H9 (cell line): ENCODE measurements at regions not wholly inside any gene's neighbourhood (a gene's known extent, or its start where the extent isn't known, plus 50 kb on each side); places are given as distances from the start of the nearest gene placed in this dataset.

Experiments
- DNase-seq: peaks from one replicate; pipeline ENCODE4 v3.0.0-alpha.2; 2017
- H2AFZ ChIP-seq: one replicate; pipeline ENCODE4 v1.6.1; 2013; ENCODE audit warnings: mild to moderate bottlenecking, low read length, control low read depth, moderate library complexity
- H2AK5ac ChIP-seq: 2 replicates; pipeline ENCODE4 v1.6.1; 2013; ENCODE audit warnings: low read length, control low read depth, mixed read lengths; ENCODE audit not compliant: insufficient read length
- H2BK120ac ChIP-seq: one replicate; pipeline ENCODE4 v1.6.1; 2013; ENCODE audit warnings: low read depth, mild to moderate bottlenecking, low read length, control low read depth, inconsistent platforms; ENCODE audit not compliant: poor library complexity, severe bottlenecking
- H2BK12ac ChIP-seq: 2 replicates; pipeline ENCODE4 v1.6.1; 2013; ENCODE audit warnings: low read length, control low read depth, mixed read lengths, low read depth; ENCODE audit not compliant: insufficient read length
- H2BK15ac ChIP-seq: 2 replicates; pipeline ENCODE4 v1.6.1; 2013; ENCODE audit warnings: low read depth, low read length, control low read depth
- H2BK20ac ChIP-seq: one replicate; pipeline ENCODE4 v1.6.1; 2013; ENCODE audit warnings: low read depth, mild to moderate bottlenecking, low read length, control low read depth, inconsistent platforms; ENCODE audit not compliant: poor library complexity, severe bottlenecking
- H2BK5ac ChIP-seq: 2 replicates; pipeline ENCODE4 v1.6.1; 2013; ENCODE audit warnings: low read length, control low read depth, mixed read lengths; ENCODE audit not compliant: insufficient read length
- H3K14ac ChIP-seq: 2 replicates; pipeline ENCODE4 v1.6.1; 2013; ENCODE audit warnings: low read length, control low read depth; ENCODE audit not compliant: insufficient read depth
- H3K18ac ChIP-seq: 2 replicates; pipeline ENCODE4 v1.6.1; 2013; ENCODE audit warnings: low read depth, mild to moderate bottlenecking, mixed read lengths, low read length, control low read depth; ENCODE audit not compliant: insufficient read length
- H3K23ac ChIP-seq: 2 replicates; pipeline ENCODE4 v1.6.1; 2013; ENCODE audit warnings: low read length, control low read depth, mixed read lengths, low read depth; ENCODE audit not compliant: insufficient read length
- H3K23me2 ChIP-seq: 2 replicates; pipeline ENCODE4 v1.6.1; 2013; ENCODE audit warnings: low read depth, mild to moderate bottlenecking, mixed read lengths, low read length, control low read depth; ENCODE audit not compliant: insufficient read length, poor library complexity, severe bottlenecking
- H3K27ac ChIP-seq: 2 replicates; pipeline ENCODE4 v1.5.1; 2013; ENCODE audit warnings: low read length, control low read depth, mixed read lengths, low read depth; ENCODE audit not compliant: insufficient read length
- H3K27me3 ChIP-seq: 2 replicates; pipeline ENCODE4 v1.6.1; 2013; ENCODE audit warnings: low read length, control low read depth, inconsistent platforms; ENCODE audit not compliant: insufficient read depth
- H3K4ac ChIP-seq: 2 replicates; pipeline ENCODE4 v1.6.1; 2013; ENCODE audit warnings: low read depth, mild to moderate bottlenecking, control low read depth, inconsistent platforms, low read length, moderate library complexity
- H3K4me1 ChIP-seq: 2 replicates; pipeline ENCODE4 v1.6.1; 2013; ENCODE audit warnings: low read length, control low read depth, inconsistent platforms; ENCODE audit not compliant: insufficient read depth
- H3K4me2 ChIP-seq: 2 replicates; pipeline ENCODE4 v1.6.1; 2013; ENCODE audit warnings: low read length, control low read depth, mixed read lengths; ENCODE audit not compliant: insufficient read length, insufficient read depth
- H3K56ac ChIP-seq: 2 replicates; pipeline ENCODE4 v1.6.1; 2013; ENCODE audit warnings: low read depth, mild to moderate bottlenecking, mixed read lengths, low read length, control low read depth; ENCODE audit not compliant: insufficient read length
- H3K79me1 ChIP-seq: 2 replicates; pipeline ENCODE4 v1.6.1; 2013; ENCODE audit warnings: low read depth, mild to moderate bottlenecking, moderate library complexity, low read length, control low read depth, inconsistent platforms; ENCODE audit not compliant: insufficient read depth, poor library complexity, severe bottlenecking
- H3K79me2 ChIP-seq: 2 replicates; pipeline ENCODE4 v1.6.1; 2013; ENCODE audit warnings: low read length, control low read depth, inconsistent platforms; ENCODE audit not compliant: insufficient read depth
- H3K9ac ChIP-seq: 2 replicates; pipeline ENCODE4 v1.6.1; 2013; ENCODE audit warnings: low read length, control low read depth, mixed read lengths; ENCODE audit not compliant: insufficient read length; ENCODE audit errors: extremely low read depth
- H3K9me3 ChIP-seq: one replicate; pipeline ENCODE4 v1.6.1; 2013; ENCODE audit warnings: low read depth, low read length, inconsistent platforms; ENCODE audit not compliant: control insufficient read depth
- H3T11ph ChIP-seq: one replicate; pipeline ENCODE4 v1.6.1; 2013; ENCODE audit warnings: mild to moderate bottlenecking, low read length, control low read depth, inconsistent platforms
- H4K20me1 ChIP-seq: one replicate; pipeline ENCODE4 v1.6.1; 2013; ENCODE audit not compliant: control insufficient read depth, insufficient read length, insufficient read depth
- H4K5ac ChIP-seq: 2 replicates; pipeline ENCODE4 v1.6.1; 2013; ENCODE audit warnings: low read depth, mild to moderate bottlenecking, mixed read lengths, low read length, control low read depth; ENCODE audit not compliant: insufficient read length
- H4K8ac ChIP-seq: replicated peaks from 2 replicates; pipeline ENCODE4 v1.6.1; 2013; ENCODE audit warnings: low read length, control low read depth, mixed read lengths, low read depth; ENCODE audit not compliant: insufficient read length
- H4K91ac ChIP-seq: 2 replicates; pipeline ENCODE4 v1.6.1; 2013; ENCODE audit warnings: low read depth, mild to moderate bottlenecking, moderate library complexity, mixed read lengths, low read length, control low read depth; ENCODE audit not compliant: insufficient read length
- H3K27ac Mint-ChIP-seq, 3 experiments: 2 replicates in 2 of 3; 3 replicates in 1 of 3; pipeline ENCODE4 v1.8.0; 2020 to 2021; ENCODE audit warnings: mixed read lengths in 3 of 3, mild to moderate bottlenecking in 1 of 3, moderate library complexity in 1 of 3
- H3K27me3 Mint-ChIP-seq: 2 replicates; pipeline ENCODE4 v1.8.0; 2021; ENCODE audit warnings: low read depth, mild to moderate bottlenecking, moderate library complexity, mixed read lengths
- H3K36me3 Mint-ChIP-seq, 3 experiments: 2 replicates in 2 of 3; 3 replicates in 1 of 3; pipeline ENCODE4 v1.8.0; 2020 to 2021; ENCODE audit warnings: low read depth in 3 of 3, mixed read lengths in 3 of 3; ENCODE audit not compliant: insufficient read depth in 1 of 3
- H3K4me1 Mint-ChIP-seq, 2 experiments: 2 replicates each; pipeline ENCODE4 v1.8.0; 2020; ENCODE audit warnings: mixed read lengths in 2 of 2
- H3K4me3 Mint-ChIP-seq, 2 experiments: 2 replicates in 1 of 2; 3 replicates in 1 of 2; pipeline ENCODE4 v1.8.0; 2020 to 2021; ENCODE audit warnings: mild to moderate bottlenecking in 2 of 2, mixed read lengths in 2 of 2, moderate library complexity in 1 of 2
- H3K9me3 Mint-ChIP-seq, 2 experiments: 2 replicates in 1 of 2; 3 replicates in 1 of 2; pipeline ENCODE4 v1.8.0; 2020; ENCODE audit warnings: mild to moderate bottlenecking in 2 of 2, mixed read lengths in 2 of 2, moderate library complexity in 1 of 2
- CTCF ChIP-seq: fragments of 200-600 bp; sonication (generic); conservative IDR thresholded peaks from 3 replicates; pipeline ENCODE4 v1.8.0; 2021; ENCODE audit warnings: antibody characterized with exemption, mild to moderate bottlenecking
- WGBS: extraction: QIAGEN DNeasy Blood & Tissue Kit; methylation state at CpG from one replicate; pipeline ENCODE4 v1.1.7; 2013; ENCODE audit warnings: missing lambda C conversion rate, low lambda C conversion rate, mixed read lengths; ENCODE audit not compliant: insufficient read length; ENCODE audit errors: extremely low coverage; 5-methylcytosine and 5-hydroxymethylcytosine counted together

- Histone ChIP-seq H3K56ac (no peak overlapping the region), H3K79me2 (no peaks in the 10 kb centered on the region), H2BK12ac (no peak overlapping the region), H3K9me3 (no peaks in the 10 kb centered on the region), H3K9ac (no peak overlapping the region), H3K18ac (no peak overlapping the region), H4K5ac (no peak overlapping the region), H3K27ac (no peak overlapping the region), H2BK15ac (no peak overlapping the region), H3K23me2 (no peaks in the 10 kb centered on the region), H4K91ac (no peak overlapping the region), H4K8ac (no peak overlapping the region), H2AK5ac (no peak overlapping the region), H4K20me1 (no peaks in the 10 kb centered on the region), H3K14ac (no peak overlapping the region), H2BK120ac (no peak overlapping the region), H3K4ac (no peak overlapping the region), H3K23ac (no peak overlapping the region), H2BK5ac (no peak overlapping the region), H2BK20ac (no peak overlapping the region), H3K4me2 (no peak overlapping the region), H3K27me3 (no peaks in the 10 kb centered on the region), H3K79me1 (no peaks in the 10 kb centered on the region), H2AFZ (no peak overlapping the region), H3T11ph (no peak overlapping the region), H3K4me1 (no peaks in the 10 kb centered on the region; the same call in 1 of the 2 replicates)
- no peaks in the 10 kb centered on the region for H3K36me3 Mint-ChIP-seq
- H3K27me3 Mint-ChIP-seq = peaks cover 12% of the 10 kb centered on the region
- no peaks in the 10 kb centered on the region for H3K9me3 Mint-ChIP-seq
- no CpG with 5 or more reads among the region's 2 CpGs for WGBS
- no peak for TF ChIP-seq CTCF
- no peaks in the 10 kb centered on the region for H3K4me1 Mint-ChIP-seq
- DNase-seq = no peak
- no peak overlapping the region for H3K4me3 Mint-ChIP-seq
- no peak overlapping the region for H3K27ac Mint-ChIP-seq
Observed at GRCh38 chr4:104879854-104880253, 266.8 kb upstream of the TET2 start.
